CD14-positive monocyte (primary cell): ENCODE measurements at regions not wholly inside any gene's neighbourhood (a gene's known extent, or its start where the extent isn't known, plus 50 kb on each side); places are given as distances from the start of the nearest gene placed in this dataset.

ENCODE experiments used
- DNase-seq, 3 donors: peaks; one replicate each; pipeline ENCODE4 v3.0.0-alpha.2; 2011 to 2022
- H2AFZ ChIP-seq: 2 replicates; pipeline ENCODE4 v1.6.0; 2012; ENCODE audit warnings: mild to moderate bottlenecking, low read depth, low read length, inconsistent platforms; ENCODE audit not compliant: insufficient read depth, poor library complexity, severe bottlenecking
- H3K27ac ChIP-seq, 2 donors: 1 replicate in 1 of 2; 2 replicates in 1 of 2; pipeline ENCODE4 v1.5.1; 2012 to 2013; ENCODE audit warnings: low read length in 2 of 2, control low read depth in 1 of 2, inconsistent platforms in 1 of 2, low read depth in 1 of 2, mild to moderate bottlenecking in 1 of 2
- H3K27me3 ChIP-seq, 2 donors: one replicate each; pipeline versions ENCODE4 v1.6.0 to v1.6.1; 2011 to 2013; ENCODE audit warnings: low read length in 2 of 2; ENCODE audit not compliant: control insufficient read depth in 2 of 2, insufficient read depth in 2 of 2
- H3K36me3 ChIP-seq, 2 donors: replicated peaks in 1 of 2; 1 replicate in 1 of 2; 2 replicates in 1 of 2; pipeline versions ENCODE4 v1.5.1 to v1.6.1; 2012 to 2013; ENCODE audit warnings: low read length in 2 of 2, control low read depth in 1 of 2, inconsistent platforms in 1 of 2, mild to moderate bottlenecking in 1 of 2; ENCODE audit not compliant: insufficient read depth in 2 of 2, control insufficient read depth in 1 of 2
- H3K4me1 ChIP-seq, 2 donors: 1 replicate in 1 of 2; 2 replicates in 1 of 2; pipeline versions ENCODE4 v1.5.1 to v1.6.1; 2012 to 2013; ENCODE audit warnings: low read length in 2 of 2, control low read depth in 1 of 2, inconsistent platforms in 1 of 2, mild to moderate bottlenecking in 1 of 2, moderate library complexity in 1 of 2; ENCODE audit not compliant: insufficient read depth in 2 of 2, control insufficient read depth in 1 of 2
- H3K4me2 ChIP-seq: replicated peaks from 2 replicates; pipeline ENCODE3; 2012; ENCODE audit warnings: low read length, moderate library complexity, mild to moderate bottlenecking; ENCODE audit not compliant: poor library complexity, severe bottlenecking; ENCODE audit errors: extremely low read depth
- H3K4me3 ChIP-seq, 3 experiments: fragments of 200-600 bp in 1 of 3; sonication (generic) in 1 of 3; replicated peaks in 1 of 3; 1 replicate in 2 of 3; 2 replicates in 1 of 3; pipeline ENCODE4 v1.5.1; 2011 to 2013; ENCODE audit warnings: low read length in 3 of 3, mild to moderate bottlenecking in 3 of 3, control low read depth in 2 of 3, low read depth in 2 of 3, inconsistent platforms in 1 of 3, moderate library complexity in 1 of 3
- H3K79me2 ChIP-seq: 2 replicates; pipeline ENCODE4 v1.6.0; 2012; ENCODE audit warnings: mild to moderate bottlenecking, control low read depth, inconsistent platforms, low read length, moderate library complexity; ENCODE audit not compliant: insufficient read depth
- H3K9ac ChIP-seq: 2 replicates; pipeline ENCODE4 v1.6.0; 2017; ENCODE audit warnings: low read length, mild to moderate bottlenecking; ENCODE audit not compliant: insufficient read depth, poor library complexity, severe bottlenecking
- H3K9me3 ChIP-seq, 2 donors: replicated peaks in 1 of 2; 1 replicate in 1 of 2; 2 replicates in 1 of 2; pipeline versions ENCODE4 v1.5.1 to v1.6.1; 2012 to 2013; ENCODE audit warnings: low read length in 2 of 2, control low read depth in 1 of 2; ENCODE audit not compliant: control insufficient read depth in 1 of 2, insufficient read depth in 1 of 2
- H4K20me1 ChIP-seq: 2 replicates; pipeline ENCODE4 v1.6.0; 2012; ENCODE audit warnings: mild to moderate bottlenecking, low read length, control low read depth, moderate library complexity; ENCODE audit not compliant: insufficient read depth
- H3K27ac Mint-ChIP-seq, 7 donors: one replicate each; pipeline ENCODE4 v1.8.0; 2020; ENCODE audit warnings: mild to moderate bottlenecking in 7 of 7, mixed read lengths in 7 of 7, moderate library complexity in 6 of 7, inconsistent platforms in 2 of 7
- H3K27me3 Mint-ChIP-seq, 3 donors: one replicate each; pipeline ENCODE4 v1.8.0; 2021 to 2022; ENCODE audit warnings: low read depth in 3 of 3, mild to moderate bottlenecking in 3 of 3, mixed read lengths in 3 of 3, moderate library complexity in 3 of 3, inconsistent platforms in 1 of 3
- H3K36me3 Mint-ChIP-seq, 2 donors: one replicate each; pipeline ENCODE4 v1.8.0; 2020; ENCODE audit warnings: mixed read lengths in 2 of 2, inconsistent platforms in 1 of 2, mild to moderate bottlenecking in 1 of 2
- H3K4me1 Mint-ChIP-seq: one replicate; pipeline ENCODE4 v1.8.0; 2020; ENCODE audit warnings: mild to moderate bottlenecking, mixed read lengths
- H3K4me3 Mint-ChIP-seq, 2 donors: one replicate each; pipeline ENCODE4 v1.8.0; 2020; ENCODE audit warnings: mild to moderate bottlenecking in 2 of 2, mixed read lengths in 2 of 2, moderate library complexity in 1 of 2
- H3K9me3 Mint-ChIP-seq, 7 donors: one replicate each; pipeline ENCODE4 v1.8.0; 2020 to 2022; ENCODE audit warnings: mixed read lengths in 7 of 7, mild to moderate bottlenecking in 6 of 7, moderate library complexity in 6 of 7, inconsistent platforms in 2 of 7
- WGBS: methylation state at CpG from one replicate; pipeline ENCODE4 v1.1.5; 2013; ENCODE audit warnings: missing lambda C conversion rate; ENCODE audit not compliant: insufficient coverage; 5-methylcytosine and 5-hydroxymethylcytosine counted together
- intact Hi-C, 2 donors: fragments of 100-400 bp; cut with micrococcal nuclease; formaldehyde crosslinking; loops; one replicate each; pipeline versions ENCODE4 v1.15.0 to v1.15.1; 2023
- TF ChIP-seq, protein P1 (sequence below): fragments of 200-600 bp; IDR thresholded peaks from one replicate; pipeline ENCODE4 v1.8.0; 2022; ENCODE audit warnings: antibody characterized with exemption, mild to moderate bottlenecking

GRCh38 chr1:199561334-199561733, 466.2 kb upstream of the NR5A2 start:
- TF ChIP-seq, protein P1, sequence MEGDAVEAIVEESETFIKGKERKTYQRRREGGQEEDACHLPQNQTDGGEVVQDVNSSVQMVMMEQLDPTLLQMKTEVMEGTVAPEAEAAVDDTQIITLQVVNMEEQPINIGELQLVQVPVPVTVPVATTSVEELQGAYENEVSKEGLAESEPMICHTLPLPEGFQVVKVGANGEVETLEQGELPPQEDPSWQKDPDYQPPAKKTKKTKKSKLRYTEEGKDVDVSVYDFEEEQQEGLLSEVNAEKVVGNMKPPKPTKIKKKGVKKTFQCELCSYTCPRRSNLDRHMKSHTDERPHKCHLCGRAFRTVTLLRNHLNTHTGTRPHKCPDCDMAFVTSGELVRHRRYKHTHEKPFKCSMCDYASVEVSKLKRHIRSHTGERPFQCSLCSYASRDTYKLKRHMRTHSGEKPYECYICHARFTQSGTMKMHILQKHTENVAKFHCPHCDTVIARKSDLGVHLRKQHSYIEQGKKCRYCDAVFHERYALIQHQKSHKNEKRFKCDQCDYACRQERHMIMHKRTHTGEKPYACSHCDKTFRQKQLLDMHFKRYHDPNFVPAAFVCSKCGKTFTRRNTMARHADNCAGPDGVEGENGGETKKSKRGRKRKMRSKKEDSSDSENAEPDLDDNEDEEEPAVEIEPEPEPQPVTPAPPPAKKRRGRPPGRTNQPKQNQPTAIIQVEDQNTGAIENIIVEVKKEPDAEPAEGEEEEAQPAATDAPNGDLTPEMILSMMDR, result no peak
- Mint-ChIP-seq H3K27ac (no peak overlapping the region), H3K36me3 (no peaks in the 10 kb centered on the region), H3K4me3 (no peak overlapping the region), H3K27me3 (peaks cover 0 to 2% (median 1%) of the 10 kb centered on the region in 3 donors), H3K9me3 (peaks cover 0 to 8% (median 3%) of the 10 kb centered on the region in 7 donors), H3K4me1 (no peaks in the 10 kb centered on the region)
- intact Hi-C loops, result no loop called here
- H3K4me1 ChIP-seq, result no peaks in the 10 kb centered on the region
- WGBS, result 60% methylated on average over 1 of the region's 2 CpGs
- no peaks in the 10 kb centered on the region for H3K9me3 ChIP-seq
- no peak overlapping the region for H3K4me2 ChIP-seq
- no peak for DNase-seq
- no peaks in the 10 kb centered on the region for H3K27me3 ChIP-seq
- H2AFZ ChIP-seq, result no peak overlapping the region
- H3K9ac ChIP-seq, result no peak overlapping the region
- no peaks in the 10 kb centered on the region for H4K20me1 ChIP-seq
- H3K27ac ChIP-seq, result no peak overlapping the region
- no peaks in the 10 kb centered on the region for H3K36me3 ChIP-seq
- H3K4me3 ChIP-seq, result no peak overlapping the region
- H3K79me2 ChIP-seq, result no peaks in the 10 kb centered on the region

DNA sequence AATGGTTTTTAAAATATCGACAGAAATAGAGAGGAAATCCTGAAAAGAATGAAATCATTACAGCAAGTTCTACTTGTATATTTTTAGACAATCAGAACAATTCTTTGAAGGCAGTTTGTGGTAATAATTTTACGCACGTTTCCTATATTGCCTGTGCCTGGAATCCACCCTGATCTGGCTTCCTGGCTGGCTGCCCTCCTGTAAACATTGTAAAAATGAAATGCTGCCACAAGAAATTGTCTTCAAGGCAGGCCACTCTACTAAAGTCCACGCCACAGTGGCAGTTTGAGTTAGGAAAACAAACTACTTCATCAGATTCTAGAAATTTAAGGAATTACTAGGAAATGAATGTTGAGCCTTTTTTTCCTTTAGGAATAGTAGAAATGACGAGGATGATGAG, 454.5 kb upstream of the NR5A2 start:
- WGBS, result no CpG with 5 or more reads among the region's 5 CpGs
- Histone ChIP-seq H3K9ac (no peak overlapping the region), H4K20me1 (no peaks in the 10 kb centered on the region), H3K9me3 (no peaks in the 10 kb centered on the region), H3K4me2 (no peak overlapping the region), H3K4me3 (no peak overlapping the region), H3K27ac (no peak overlapping the region), H3K4me1 (no peaks in the 10 kb centered on the region), H3K79me2 (no peaks in the 10 kb centered on the region), H2AFZ (no peak overlapping the region), H3K27me3 (no peaks in the 10 kb centered on the region), H3K36me3 (no peaks in the 10 kb centered on the region)
- no peak for DNase-seq
- Mint-ChIP-seq H3K27me3 (no peaks in the 10 kb centered on the region), H3K9me3 (peaks cover 0 to 2% (median 0%) of the 10 kb centered on the region in 7 donors), H3K4me1 (no peaks in the 10 kb centered on the region), H3K4me3 (no peak overlapping the region), H3K27ac (no peak overlapping the region), H3K36me3 (no peaks in the 10 kb centered on the region)
- intact Hi-C loops, result no loop called here
- TF ChIP-seq, protein P1, result no peak
